Glomerular visceral epithelial cell (primary cell): ENCODE measurements at regions not wholly inside any gene's neighbourhood (a gene's known extent, or its start where the extent isn't known, plus 50 kb on each side); places are given as distances from the start of the nearest gene placed in this dataset.
"Not testable (repeated sequence)": the region's sequence is repeated elsewhere in the genome, so short reads cannot be mapped to it uniquely, and the experiment has no call there.

Experiments
- DNase-seq: peaks from one replicate; pipeline ENCODE4 v3.0.0-alpha.2; 2016; ENCODE audit errors: extremely low spot score

DNA sequence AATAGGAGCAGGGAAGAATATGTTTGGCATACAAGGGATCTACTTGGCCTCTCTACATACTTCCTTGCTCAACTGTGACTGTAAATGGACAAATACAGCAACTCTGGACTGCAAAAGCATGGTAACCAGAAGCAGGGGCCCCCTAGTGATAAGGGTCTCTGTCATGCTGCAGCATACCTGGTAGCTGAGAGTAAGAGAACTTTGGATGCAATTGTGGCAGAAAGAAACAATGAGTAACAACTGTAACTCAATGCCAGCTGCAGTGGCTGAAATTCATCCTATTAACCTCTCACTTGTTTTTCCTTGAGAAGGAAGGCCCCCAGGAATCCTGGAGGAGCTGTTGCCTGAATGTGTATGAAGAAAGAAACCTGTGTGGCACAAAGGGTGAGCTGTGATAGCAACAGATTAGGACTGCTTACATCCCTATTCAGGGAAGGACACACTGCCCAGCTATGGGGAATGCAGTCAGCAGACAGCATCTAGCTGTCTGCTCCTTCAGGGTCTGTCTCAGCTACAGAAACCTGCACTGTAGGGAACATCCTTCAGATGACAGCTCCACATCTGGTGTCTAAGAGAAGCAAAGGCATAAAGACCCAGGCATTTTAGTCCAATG, 468.1 kb upstream of the ACTBL2 start:
- DNase-seq, result no peak

DNA sequence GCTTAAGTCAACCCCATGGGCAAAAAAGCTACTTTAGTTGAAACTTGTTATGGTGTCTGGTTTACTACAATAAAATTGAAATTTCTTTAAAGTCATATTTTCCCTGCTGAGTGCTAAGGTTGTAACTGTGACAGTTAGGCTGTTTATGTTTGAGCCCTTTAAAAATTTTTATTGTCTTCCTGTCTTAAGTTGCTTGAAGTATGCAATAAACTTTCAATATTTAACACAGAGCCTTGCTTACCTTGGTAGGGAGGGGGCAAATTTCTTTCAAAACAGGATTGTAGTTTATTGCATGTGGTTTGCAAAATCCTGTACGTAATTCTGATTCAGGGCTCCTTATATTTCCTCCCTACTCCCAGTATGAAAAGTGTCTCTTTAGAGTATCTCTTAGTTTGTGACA, 465.5 kb upstream of the ACTBL2 start:
- DNase-seq, result no peak

DNA sequence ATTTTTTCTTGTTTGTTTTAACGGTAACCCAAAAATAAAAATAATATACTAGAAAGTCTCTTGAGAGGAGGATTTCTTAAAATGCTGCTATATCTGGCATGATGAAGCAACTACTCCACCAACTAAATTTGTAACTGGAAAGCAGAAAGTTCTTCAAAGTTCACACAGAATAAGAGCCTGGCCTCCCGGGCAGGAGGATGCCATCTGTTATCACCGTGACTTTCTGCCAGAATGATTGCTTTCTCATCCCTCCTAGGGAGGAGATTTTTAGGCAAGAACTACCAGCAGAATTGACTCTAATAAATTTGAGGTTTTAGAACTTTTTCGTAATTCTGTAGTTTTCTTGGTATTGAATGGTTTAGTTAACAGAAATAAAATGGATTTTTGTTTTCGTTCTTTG, 464.6 kb upstream of the ACTBL2 start:
- no peak for DNase-seq

DNA sequence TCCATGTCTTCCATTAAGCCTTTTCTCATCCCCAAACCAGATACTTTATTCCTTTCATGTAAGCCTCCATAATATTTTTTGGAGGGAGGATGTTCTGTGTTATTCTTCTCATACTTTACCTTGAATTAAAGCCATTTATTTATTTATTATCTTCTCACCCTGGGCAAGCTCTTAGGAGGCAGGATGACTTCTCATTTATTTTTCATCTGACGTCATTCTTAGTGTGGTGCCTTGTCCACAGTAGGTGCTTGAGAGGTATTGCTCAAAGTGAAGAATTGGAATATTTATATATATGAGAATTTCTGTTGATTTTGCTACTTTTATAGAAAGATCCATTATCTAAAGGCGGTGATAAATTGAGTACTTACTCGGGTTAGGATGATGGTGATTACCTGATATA, 458.3 kb upstream of the ACTBL2 start:
- DNase-seq, result no peak

DNA sequence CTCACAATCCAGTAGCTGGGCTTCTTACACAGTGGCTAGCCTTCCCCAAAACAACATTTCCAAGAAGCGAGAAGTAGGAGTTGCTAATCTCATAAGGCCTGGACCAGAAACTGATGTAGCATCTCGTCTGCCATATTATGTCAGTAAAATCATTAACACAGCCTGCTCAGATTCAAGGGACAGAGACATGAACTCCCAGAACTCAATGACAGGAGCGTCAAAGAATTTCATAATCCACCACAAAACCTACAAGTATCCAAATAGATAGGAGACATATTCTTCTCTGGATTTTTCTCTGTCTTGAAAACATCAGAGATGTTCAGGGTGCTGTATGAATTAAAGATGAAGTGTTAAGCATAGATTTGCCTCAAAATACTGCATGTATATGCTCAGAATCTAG, 457.6 kb upstream of the ACTBL2 start:
- peak; percentile 16 for DNase-seq

DNA sequence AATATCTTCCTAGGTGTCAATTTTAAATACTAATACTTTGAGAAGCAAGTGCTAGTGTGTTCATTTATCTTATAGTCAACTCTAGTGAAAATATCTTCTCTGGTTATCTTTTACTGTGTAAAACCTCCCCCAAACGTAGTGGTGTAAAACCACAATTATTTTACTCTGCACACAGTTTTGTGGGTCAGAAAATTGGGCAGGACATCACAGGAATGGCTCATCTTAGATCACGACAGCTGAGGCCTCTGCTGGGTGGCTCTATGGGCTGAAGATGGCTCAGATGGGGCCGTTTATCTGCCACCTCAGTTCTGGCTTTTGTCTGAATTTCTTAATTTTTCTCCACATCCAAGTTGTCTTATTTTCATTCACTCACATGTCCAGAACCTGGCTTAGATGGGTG, 457.2 kb upstream of the ACTBL2 start:
- peak; percentile 22 for DNase-seq

DNA sequence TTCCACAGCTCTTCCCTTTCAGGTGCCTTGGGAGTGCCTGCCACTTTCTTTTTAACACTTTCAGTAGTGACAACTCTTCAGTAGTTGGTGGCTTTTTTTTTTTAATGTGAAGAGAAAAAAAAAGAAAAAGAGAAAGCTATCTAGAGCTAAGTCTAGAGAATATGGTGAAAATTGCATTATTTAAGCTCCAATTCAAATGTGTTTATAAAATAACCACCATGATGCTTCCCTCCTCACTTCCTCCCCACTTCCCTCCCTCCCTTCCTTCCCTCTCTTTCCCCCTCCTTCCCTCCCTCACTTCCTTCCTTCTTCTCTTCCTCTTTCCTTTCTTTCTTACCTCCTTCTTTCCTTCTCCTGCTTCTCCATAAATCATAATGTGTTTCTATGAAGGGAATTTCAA, 456.7 kb upstream of the ACTBL2 start:
- DNase-seq, result no peak

DNA sequence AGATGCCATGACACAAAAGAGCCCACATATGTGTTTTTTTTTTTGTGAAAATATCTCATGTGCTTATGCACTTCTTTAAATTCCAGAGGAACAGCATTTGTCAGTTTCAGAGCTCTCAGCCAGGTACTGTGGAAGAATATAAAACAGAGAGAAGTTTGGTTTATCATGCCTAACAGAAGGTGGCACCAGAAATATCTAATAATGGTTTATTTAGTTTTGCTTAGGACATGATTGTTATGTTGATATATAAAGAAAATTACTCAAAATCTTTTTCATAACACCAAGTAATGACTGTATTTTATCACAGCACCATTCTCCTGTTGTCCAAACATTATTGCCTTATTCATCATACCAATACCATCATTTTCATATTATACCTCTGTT, 455.6 kb upstream of the ACTBL2 start:
- DNase-seq, result no peak

DNA sequence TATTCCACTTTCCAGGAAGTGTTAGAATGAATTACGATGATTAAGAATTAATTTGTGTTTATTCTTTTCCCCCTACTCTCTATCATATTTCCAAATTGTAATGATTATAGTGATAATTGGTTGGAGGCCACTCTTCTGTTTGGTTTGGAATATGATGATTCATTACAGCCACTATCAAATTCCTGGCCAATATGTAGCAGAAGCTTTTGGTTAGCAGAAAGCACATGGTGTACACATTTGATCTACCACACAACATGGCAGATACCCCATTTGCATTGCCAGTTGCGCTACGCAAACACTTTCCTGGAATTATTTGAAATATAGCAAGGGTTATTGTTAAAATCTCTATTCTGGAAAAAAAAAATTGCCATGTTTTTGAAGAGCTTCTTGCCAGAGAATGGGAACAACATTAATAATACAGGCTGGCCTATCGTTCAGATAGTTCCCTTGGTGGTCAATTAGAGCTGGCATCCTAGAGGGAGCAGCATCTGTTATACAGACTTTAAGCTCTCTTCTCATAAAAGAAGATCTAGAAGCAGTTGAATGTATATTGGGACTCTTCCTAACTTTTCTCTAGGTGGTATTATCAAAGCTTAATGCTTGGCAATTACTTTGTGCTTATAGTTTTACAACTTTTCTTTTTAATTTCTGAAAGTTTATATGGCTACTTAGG, 455.0 kb upstream of the ACTBL2 start:
- no peak for DNase-seq

DNA sequence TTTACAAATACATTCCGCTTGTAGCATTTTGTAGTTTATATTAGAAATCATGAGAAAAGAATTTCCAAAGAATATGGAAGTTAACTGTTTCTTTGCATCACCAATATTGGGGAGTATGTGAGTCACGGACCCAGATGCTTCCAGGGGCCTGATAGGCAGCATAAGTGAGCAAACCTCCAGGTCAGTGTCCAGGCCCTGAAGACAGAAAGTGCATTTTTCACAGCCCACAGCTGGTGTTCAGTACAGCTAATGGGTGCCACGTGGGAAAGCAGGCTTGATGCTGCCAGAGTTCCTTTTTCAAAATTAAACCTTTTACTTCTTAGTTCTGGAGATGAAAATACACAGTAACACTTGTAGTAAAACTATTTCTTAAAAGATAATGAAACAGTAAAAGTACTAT, 454.4 kb upstream of the ACTBL2 start:
- DNase-seq, result no peak

DNA sequence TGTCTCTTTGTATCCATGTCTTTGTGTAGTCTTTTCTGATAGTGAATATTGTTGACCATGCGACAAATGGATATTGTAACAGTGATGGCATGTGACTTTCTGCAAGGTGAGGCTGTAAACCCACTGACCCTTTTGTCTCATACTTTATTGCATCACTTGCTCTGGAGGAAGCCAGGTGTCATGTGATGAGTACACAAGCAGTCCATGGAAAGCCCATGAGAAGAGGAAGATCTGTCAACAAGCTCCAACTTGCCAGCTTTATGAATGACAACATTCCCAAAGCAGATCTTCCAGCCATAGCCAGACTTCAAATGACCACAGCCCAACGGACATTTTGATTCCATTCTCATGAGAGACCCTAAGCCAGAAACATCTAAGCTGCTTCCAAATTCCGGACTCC, 450.1 kb upstream of the ACTBL2 start:
- no peak for DNase-seq

DNA sequence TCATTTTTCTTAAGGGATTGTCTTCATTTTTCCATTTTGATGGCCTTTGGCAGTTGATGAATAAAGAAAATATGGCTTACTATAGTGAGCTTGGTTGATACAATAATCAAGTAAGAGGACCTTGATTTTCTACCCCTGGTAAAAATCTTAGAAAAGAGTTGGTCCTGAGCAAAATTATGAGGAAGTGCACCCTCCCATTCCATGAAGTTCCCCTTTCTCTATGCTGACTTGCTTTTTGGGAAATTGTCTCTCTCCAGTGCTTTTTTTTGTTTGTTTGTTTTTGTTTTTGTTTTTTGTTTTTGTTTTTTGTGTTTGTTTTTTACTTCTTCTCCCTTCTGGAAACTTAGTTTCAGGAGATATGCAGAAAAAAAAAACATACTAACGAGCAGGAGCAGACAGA, 449.2 kb upstream of the ACTBL2 start:
- no peak for DNase-seq

DNA sequence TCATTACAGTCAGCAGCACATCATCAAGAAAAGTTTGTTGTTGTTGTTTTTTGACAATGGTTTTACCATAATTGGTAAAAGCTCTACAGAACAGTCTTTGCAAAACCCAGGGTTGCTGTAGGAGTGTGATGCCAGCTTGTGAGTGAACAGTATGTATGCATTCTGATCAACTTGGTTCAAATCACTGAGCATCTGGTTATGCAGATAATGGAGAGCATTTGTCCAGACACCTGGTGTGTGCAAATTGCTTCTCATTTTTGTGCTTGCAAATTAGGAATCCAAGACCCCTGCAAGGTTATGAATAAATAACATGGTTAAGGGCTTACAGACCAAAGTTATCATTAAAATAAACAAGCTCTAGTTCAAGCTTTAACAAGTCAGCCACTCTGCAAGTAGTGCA, 448.7 kb upstream of the ACTBL2 start:
- DNase-seq, result no peak

DNA sequence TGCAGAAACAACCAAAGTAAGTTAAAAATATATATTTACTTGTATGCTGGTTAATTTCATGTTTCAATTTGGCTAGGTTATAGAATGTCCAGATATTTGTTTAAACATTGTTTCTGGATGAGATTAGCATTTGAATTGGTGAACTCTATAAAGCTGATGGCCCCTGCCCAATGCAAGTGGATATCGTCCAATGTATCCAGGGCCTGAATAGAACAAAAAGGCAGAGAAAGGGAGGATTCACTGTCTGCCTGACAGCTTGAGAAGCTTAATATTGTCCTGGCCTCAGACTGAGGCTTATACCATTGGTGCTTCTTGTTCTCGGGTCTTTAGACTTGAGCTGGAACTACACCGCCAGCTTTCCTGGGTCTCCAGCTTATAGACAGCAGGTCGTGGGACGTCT, 446.7 kb upstream of the ACTBL2 start:
- no peak for DNase-seq

DNA sequence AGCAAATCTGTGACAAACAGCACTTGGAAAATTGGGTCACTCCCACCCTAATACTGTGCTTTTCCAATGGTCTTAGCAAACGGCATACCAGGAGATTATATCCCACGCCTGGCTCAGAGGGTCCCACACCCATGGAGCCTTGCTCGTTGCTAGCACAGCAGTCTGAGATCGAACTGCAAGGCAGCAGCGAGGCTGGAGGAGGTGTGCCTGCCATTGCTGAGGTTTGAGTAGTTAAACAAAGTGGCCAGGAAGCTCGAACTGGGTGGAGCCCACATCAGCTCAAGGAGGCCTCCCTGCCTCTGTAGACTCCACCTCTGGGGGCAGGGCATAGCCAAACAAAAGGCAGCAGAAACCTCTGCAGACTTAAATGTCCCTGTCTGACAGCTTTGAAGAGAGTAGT, 440.5 kb upstream of the ACTBL2 start:
- not testable (repeated sequence) for DNase-seq

DNA sequence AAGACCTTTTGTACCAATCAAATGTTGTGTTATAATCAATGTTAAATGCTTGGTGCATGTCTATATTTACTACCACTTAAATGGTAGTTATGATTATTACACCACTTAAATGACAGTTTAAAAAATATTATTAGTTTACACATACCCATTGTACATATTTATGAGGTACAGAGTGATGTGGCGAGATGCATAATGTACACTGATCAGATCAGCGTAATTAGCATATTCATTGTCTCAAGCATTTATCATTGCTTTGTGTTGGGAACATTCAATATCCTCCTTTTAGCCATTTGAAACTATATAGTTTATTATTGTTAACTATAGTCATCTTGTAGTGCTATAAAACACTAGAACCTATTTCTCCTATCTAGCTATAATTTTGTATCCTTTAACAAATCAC, 434.4 kb upstream of the ACTBL2 start:
- DNase-seq, result no peak

DNA sequence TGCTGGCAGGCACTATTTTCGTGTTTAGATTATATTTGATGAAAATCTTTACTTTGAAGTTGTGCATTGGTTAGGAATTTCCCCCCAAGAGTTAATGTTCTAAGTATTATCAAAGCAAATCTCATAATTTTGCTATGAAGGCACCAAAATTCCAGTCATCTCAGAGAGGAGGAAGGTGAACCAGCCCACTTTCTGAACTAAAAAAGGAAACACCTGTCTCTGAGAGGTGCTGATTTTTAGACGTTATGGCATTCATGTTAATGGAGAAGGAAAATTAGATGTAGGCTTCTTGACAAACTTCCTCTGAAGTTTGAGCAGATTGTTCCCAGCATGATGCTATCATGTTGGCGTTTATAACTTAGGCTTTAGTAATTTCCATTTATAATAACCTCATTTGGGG, 432.9 kb upstream of the ACTBL2 start:
- no peak for DNase-seq

DNA sequence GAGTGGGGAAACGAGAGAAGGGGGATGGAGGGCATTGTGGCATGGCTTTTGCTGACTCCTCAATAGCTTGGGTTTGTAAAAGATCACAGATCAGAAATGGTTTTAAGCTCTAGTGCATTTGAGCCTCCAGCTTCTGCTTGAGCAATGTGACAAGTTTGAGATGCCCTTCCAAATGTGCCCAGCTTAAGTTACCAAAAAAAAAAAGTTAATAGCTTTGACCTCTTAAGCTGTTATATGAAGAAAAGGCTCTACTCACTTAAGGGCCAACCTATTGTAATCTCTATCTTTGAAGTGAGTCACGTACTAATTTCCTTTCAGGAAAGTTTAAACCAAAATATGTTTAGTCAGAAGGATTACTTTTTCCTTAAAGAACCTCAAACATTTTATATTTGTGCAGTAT, 428.8 kb upstream of the ACTBL2 start:
- no peak for DNase-seq

DNA sequence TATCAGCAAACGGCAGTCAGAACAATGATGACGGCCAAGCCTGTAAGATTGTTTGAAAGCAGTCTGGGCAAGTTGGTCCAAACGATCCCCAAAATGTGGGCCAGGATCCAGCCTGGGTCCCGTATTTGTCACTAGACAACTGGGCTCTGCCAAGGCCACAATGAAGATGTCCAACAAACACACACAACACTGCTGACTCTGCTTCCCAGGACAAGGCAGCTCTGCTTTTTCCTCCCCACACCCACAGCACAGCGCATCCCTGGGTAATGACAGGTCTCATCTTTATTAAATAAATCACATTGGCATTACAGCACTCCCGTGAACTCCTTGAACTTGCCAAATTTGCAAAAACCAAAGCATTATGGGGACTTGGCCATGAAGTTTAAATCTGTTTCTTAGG, 424.1 kb upstream of the ACTBL2 start:
- no peak for DNase-seq

DNA sequence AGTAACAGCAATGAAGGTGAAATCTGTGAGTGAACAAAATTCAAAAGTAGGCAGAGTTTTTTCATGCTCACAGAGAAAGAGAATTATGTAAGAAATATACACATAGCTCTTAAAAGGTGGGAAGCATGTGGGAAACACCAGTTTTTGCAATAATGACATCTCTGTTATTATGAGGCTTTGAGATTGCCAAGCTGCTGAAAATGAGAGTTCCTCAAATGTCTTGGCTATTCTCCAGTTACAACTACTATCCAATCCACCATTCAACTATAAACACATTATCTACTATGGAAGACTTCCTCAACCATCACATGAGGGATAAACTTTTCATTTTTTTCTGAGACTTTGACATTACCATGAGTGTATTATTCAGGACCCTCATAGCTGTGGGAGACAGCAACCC, 420.8 kb upstream of the ACTBL2 start:
- no peak for DNase-seq

DNA sequence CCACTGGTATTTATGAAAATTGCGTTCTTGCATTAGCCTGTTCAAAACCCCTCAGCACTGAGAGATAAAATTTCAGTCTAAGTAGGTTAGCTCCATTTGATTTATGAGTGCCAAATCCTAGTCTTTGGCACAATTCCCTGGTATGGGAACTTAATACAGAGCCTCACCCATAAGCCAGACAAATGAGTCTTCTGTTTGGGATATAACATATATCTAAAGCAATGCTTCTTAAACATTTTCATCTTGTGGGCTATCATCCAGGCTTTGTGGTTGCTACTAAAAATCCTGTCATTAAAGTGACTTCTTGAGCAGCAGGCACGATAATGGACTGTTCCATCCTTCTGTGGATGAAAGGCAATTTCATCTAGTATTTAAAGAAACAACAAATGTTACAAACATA, 419.5 kb upstream of the ACTBL2 start:
- no peak for DNase-seq

DNA sequence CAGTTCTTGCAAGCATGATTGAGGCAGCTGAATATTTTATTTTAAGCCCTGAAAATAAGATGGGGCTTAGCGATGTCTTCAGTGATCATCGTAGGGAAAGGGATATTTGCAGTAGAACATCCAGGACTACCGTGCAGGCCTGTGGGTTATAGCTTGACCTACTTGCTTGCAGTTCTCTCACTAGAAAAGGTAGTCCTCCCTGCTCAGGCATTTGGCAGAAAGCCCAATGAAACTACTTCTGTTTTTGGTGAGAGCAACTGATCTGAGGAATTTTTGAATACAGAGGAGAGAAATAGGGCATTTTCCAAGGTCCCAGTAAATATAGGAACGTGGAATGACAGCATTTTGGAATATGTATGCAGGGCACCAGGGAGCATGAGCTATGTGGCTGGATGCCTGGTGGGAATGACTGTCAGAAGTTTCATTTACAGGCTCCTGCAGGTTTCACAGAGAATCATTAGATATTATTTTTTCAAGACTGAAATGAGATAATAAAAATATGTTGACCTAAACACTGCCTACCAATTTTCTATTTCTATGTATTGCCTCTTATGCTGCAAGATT, 417.9 kb upstream of the ACTBL2 start:
- no peak for DNase-seq

DNA sequence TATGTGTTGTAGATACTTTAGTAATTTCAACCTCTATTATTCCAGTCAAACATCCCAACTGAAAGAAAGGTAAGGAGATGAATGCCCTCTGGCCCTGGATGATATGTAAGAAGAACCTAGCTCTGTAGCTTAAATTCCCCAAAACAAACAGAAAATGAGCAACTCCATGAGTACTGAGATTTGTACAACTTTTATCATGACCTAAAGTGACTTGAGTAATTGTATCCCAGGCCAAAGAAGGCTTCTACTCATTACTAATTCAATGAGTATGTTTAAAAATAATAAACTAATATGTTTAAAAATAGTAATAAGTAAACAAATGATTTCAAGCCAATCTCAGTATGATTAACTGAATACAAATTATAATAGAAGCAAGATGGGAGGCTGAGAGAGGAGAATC, 414.0 kb upstream of the ACTBL2 start:
- DNase-seq, result no peak

DNA sequence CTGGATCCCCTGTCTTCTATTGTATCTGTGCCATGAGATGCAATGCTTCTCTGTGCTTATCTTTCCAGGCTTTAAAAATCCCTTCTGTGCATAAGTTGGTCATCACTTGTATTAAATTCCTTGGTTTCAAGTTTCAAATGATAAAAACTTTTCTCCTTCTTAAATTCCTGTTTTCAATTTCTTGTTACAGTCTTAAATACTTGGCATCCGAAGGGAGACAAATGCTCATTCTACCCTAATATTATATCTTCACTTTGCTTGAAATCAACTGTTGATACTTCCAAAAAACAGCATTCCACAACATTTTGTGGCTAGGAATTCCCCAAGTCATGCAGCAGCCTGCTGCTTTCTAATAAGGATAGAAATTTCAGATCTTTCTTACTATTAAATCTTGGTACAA, 413.2 kb upstream of the ACTBL2 start:
- DNase-seq, result peak; percentile 15
